Cardiac muscle cell (in vitro differentiated cells and primary cell): ENCODE measurements at regions not wholly inside any gene's neighbourhood (a gene's known extent, or its start where the extent isn't known, plus 50 kb on each side); places are given as distances from the start of the nearest gene placed in this dataset.
"Not testable (repeated sequence)": the region's sequence is repeated elsewhere in the genome, so short reads cannot be mapped to it uniquely, and the experiment has no call there.

Experiments
- DNase-seq, 2 donors: peaks; one replicate each; pipeline versions ENCODE4 v3.0.0 to v3.0.0-alpha.2; 2010 to 2017; ENCODE audit warnings: low read depth in 1 of 2, low spot score in 1 of 2
- H3K27ac ChIP-seq: fragments of 200-600 bp; sonication (generic); 2 replicates; pipeline ENCODE4 v1.5.1; 2016
- H3K27me3 ChIP-seq: fragments of 200-600 bp; sonication (generic); 2 replicates; pipeline ENCODE4 v1.6.0; 2016; ENCODE audit warnings: control low read depth
- H3K36me3 ChIP-seq: fragments of 200-600 bp; sonication (generic); 2 replicates; pipeline ENCODE4 v1.5.1; 2016; ENCODE audit warnings: control low read depth
- H3K4me1 ChIP-seq: fragments of 200-600 bp; sonication (generic); 2 replicates; pipeline ENCODE4 v1.8.1; 2017; ENCODE audit warnings: low read depth, mild to moderate bottlenecking, mixed run types
- H3K4me3 ChIP-seq: fragments of 200-600 bp; sonication (generic); 2 replicates; pipeline ENCODE4 v1.5.1; 2016; ENCODE audit warnings: mild to moderate bottlenecking
- H3K9me3 ChIP-seq: fragments of 200-600 bp; sonication (generic); 2 replicates; pipeline ENCODE4 v1.5.1; 2017; ENCODE audit warnings: low read depth, mild to moderate bottlenecking, control low read depth
- CTCF ChIP-seq: IDR thresholded peaks from 2 replicates; pipeline ENCODE4 v1.5.1; 2012; ENCODE audit warnings: low read depth, mild to moderate bottlenecking, low read length

GRCh38 chr22:19658057-19658966 lies 56.0 kb upstream of the SEPTIN5 start:
- H3K27ac ChIP-seq, result no peak overlapping the region
- no peaks in the 10 kb centered on the region for H3K4me1 ChIP-seq
- H3K27me3 ChIP-seq, result no peaks in the 10 kb centered on the region
- H3K4me3 ChIP-seq, result no peak overlapping the region
- TF ChIP-seq CTCF, result no peak
- no peak for DNase-seq
- no peaks in the 10 kb centered on the region for H3K36me3 ChIP-seq
- no peaks in the 10 kb centered on the region for H3K9me3 ChIP-seq

- no peak for DNase-seq
- Histone ChIP-seq H3K9me3 (no peaks in the 10 kb centered on the region), H3K36me3 (no peaks in the 10 kb centered on the region), H3K27ac (no peak overlapping the region), H3K27me3 (no peaks in the 10 kb centered on the region), H3K4me1 (no peaks in the 10 kb centered on the region), H3K4me3 (no peak overlapping the region)
- TF ChIP-seq CTCF, result no peak
Observed at GRCh38 chr22:19658967-19659804, 55.1 kb upstream of the SEPTIN5 start.

- Histone ChIP-seq H3K9me3 (no peaks in the 10 kb centered on the region), H3K4me1 (no peaks in the 10 kb centered on the region), H3K4me3 (no peak overlapping the region), H3K36me3 (no peaks in the 10 kb centered on the region), H3K27ac (no peak overlapping the region), H3K27me3 (no peaks in the 10 kb centered on the region)
- DNase-seq, result no peak
- no peak for TF ChIP-seq CTCF
Observed at GRCh38 chr22:19659805-19660345, 54.4 kb upstream of the SEPTIN5 start.

GRCh38 chr22:19660583-19660982 lies 53.7 kb upstream of the SEPTIN5 start:
- not testable (repeated sequence) for DNase-seq, H3K4me3 ChIP-seq, H3K4me1 ChIP-seq, H3K36me3 ChIP-seq, H3K27ac ChIP-seq, H3K27me3 ChIP-seq, H3K9me3 ChIP-seq

GRCh38 chr22:19661156-19661555 lies 53.1 kb upstream of the SEPTIN5 start:
- no peaks in the 10 kb centered on the region for H3K27me3 ChIP-seq
- no peak for TF ChIP-seq CTCF

GRCh38 chr22:19662049-19662684 lies 52.1 kb upstream of the SEPTIN5 start:
- H3K4me1 ChIP-seq, H3K27me3 ChIP-seq, H3K9me3 ChIP-seq, H3K27ac ChIP-seq, H3K4me3 ChIP-seq, DNase-seq, H3K36me3 ChIP-seq: not testable (repeated sequence)

More at GRCh38 chr22:19661156-19661555, 53.1 kb upstream of the SEPTIN5 start:
- DNase-seq, result no peak
- H3K9me3 ChIP-seq, result no peaks in the 10 kb centered on the region
- H3K4me1 ChIP-seq, result no peaks in the 10 kb centered on the region
- no peak overlapping the region for H3K27ac ChIP-seq
- no peaks in the 10 kb centered on the region for H3K36me3 ChIP-seq
- H3K4me3 ChIP-seq, result no peak overlapping the region
